ENCODE measurements at regions not wholly inside any gene's neighbourhood (a gene's known extent, or its start where the extent isn't known, plus 50 kb on each side); places are given as distances from the start of the nearest gene placed in this dataset.

GRCh38 chr14:106163316-106163715, 636.9 kb downstream of the TMEM121 start:
- TF ChIP-seq CTCF (IDR thresholded peaks at IDR 0.05) (no peak), POLR2A (IDR thresholded peaks at IDR 0.05) (no peak)
